Endodermal cell (in vitro differentiated cells): ENCODE measurements at regions not wholly inside any gene's neighbourhood (a gene's known extent, or its start where the extent isn't known, plus 50 kb on each side); places are given as distances from the start of the nearest gene placed in this dataset.

Experiments
- DNase-seq: peaks from one replicate; pipeline ENCODE4 v3.0.0-alpha.2; 2017
- H3K27ac ChIP-seq: 2 replicates; pipeline ENCODE4 v1.5.1; 2013; ENCODE audit warnings: mild to moderate bottlenecking, low read depth, low read length, moderate library complexity
- H3K27me3 ChIP-seq: 2 replicates; pipeline ENCODE4 v1.6.1; 2013; ENCODE audit warnings: mild to moderate bottlenecking, low read length, moderate library complexity; ENCODE audit not compliant: insufficient read depth, control insufficient read depth, poor library complexity, severe bottlenecking
- H3K36me3 ChIP-seq: 2 replicates; pipeline ENCODE4 v1.7.0; 2013; ENCODE audit warnings: mild to moderate bottlenecking, low read length, moderate library complexity; ENCODE audit not compliant: control insufficient read depth, insufficient read depth
- H3K4me1 ChIP-seq: one replicate; pipeline ENCODE4 v1.7.0; 2013; ENCODE audit warnings: low read length; ENCODE audit not compliant: control insufficient read depth, insufficient read depth
- H3K4me3 ChIP-seq: 2 replicates; pipeline ENCODE4 v1.5.1; 2013; ENCODE audit warnings: mild to moderate bottlenecking, low read length, moderate library complexity
- H3K9ac ChIP-seq: 2 replicates; pipeline ENCODE4 v1.6.1; 2013; ENCODE audit warnings: mild to moderate bottlenecking, low read length, moderate library complexity; ENCODE audit not compliant: poor library complexity, severe bottlenecking; ENCODE audit errors: extremely low read depth
- H3K9me3 ChIP-seq: 2 replicates; pipeline ENCODE4 v1.6.1; 2013; ENCODE audit warnings: mild to moderate bottlenecking, low read length, moderate library complexity; ENCODE audit not compliant: control insufficient read depth
- H3K27ac Mint-ChIP-seq: 2 replicates; pipeline ENCODE4 v1.8.0; 2020; ENCODE audit warnings: mixed read lengths
- H3K27me3 Mint-ChIP-seq: 2 replicates; pipeline ENCODE4 v1.8.0; 2021; ENCODE audit warnings: mild to moderate bottlenecking, mixed read lengths; ENCODE audit not compliant: insufficient read depth
- H3K36me3 Mint-ChIP-seq: 2 replicates; pipeline ENCODE4 v1.8.0; 2020; ENCODE audit warnings: low read depth, mixed read lengths
- H3K4me1 Mint-ChIP-seq: 2 replicates; pipeline ENCODE4 v1.8.0; 2020; ENCODE audit warnings: mixed read lengths
- H3K4me3 Mint-ChIP-seq: 2 replicates; pipeline ENCODE4 v1.8.0; 2020; ENCODE audit warnings: mild to moderate bottlenecking, moderate library complexity, mixed read lengths
- H3K9me3 Mint-ChIP-seq: 2 replicates; pipeline ENCODE4 v1.8.0; 2020; ENCODE audit warnings: mild to moderate bottlenecking, mixed read lengths
- WGBS, 2 experiments: methylation state at CpG; one replicate each; pipeline versions ENCODE4 v1.1.5 to v1.1.7; 2013; ENCODE audit warnings: missing lambda C conversion rate in 2 of 2, mixed read lengths in 1 of 2; ENCODE audit not compliant: insufficient coverage in 1 of 2, insufficient read length in 1 of 2; 5-methylcytosine and 5-hydroxymethylcytosine counted together
- TF ChIP-seq, protein P1 (sequence below): fragments of 200-600 bp; sonication (generic); conservative IDR thresholded peaks from 2 replicates; pipeline ENCODE4 v1.5.0; 2021; ENCODE audit warnings: antibody characterized with exemption, mild to moderate bottlenecking

DNA sequence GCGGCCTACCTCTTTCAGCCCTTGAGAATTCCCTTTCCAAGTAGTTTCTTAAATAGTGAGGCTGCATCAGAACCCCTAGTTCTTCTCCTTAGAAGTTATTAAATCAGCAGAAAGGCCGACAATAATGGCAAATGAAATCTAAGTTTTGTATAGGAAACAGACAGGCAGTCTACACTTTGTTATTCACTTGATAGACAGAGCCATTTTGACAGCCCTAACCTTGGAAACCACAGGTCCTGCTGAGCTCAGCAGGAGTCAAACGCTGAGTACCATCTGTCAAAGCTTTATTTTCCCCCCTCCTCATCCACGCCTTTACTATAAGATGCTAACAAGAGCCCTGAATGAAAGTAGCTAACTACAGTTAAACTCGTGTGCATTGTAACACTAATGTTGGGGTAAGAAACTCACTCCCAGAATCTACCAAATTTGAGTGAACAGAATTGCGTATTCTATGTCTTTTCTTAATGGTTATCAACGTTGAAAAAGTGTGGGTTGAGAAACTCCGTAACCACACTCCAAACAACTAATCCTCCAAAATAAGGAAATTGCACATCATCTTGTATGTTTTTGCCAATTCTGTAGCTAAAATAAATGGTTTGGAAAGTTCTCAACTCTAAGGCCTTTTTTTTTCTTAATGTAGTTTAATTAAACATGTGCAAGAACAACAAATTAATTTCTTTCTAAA lies 90.6 kb upstream of the EFEMP1 start:
- H3K9me3 Mint-ChIP-seq: no peaks in the 10 kb centered on the region
- peak; percentile 53 for DNase-seq
- H3K27ac ChIP-seq: peak overlapping the region; percentile 34
- H3K27me3 ChIP-seq: peaks cover 8% of the 10 kb centered on the region
- no peaks in the 10 kb centered on the region for H3K27me3 Mint-ChIP-seq
- no peak overlapping the region for H3K27ac Mint-ChIP-seq
- no peak overlapping the region for H3K4me3 ChIP-seq
- TF ChIP-seq, protein P1, sequence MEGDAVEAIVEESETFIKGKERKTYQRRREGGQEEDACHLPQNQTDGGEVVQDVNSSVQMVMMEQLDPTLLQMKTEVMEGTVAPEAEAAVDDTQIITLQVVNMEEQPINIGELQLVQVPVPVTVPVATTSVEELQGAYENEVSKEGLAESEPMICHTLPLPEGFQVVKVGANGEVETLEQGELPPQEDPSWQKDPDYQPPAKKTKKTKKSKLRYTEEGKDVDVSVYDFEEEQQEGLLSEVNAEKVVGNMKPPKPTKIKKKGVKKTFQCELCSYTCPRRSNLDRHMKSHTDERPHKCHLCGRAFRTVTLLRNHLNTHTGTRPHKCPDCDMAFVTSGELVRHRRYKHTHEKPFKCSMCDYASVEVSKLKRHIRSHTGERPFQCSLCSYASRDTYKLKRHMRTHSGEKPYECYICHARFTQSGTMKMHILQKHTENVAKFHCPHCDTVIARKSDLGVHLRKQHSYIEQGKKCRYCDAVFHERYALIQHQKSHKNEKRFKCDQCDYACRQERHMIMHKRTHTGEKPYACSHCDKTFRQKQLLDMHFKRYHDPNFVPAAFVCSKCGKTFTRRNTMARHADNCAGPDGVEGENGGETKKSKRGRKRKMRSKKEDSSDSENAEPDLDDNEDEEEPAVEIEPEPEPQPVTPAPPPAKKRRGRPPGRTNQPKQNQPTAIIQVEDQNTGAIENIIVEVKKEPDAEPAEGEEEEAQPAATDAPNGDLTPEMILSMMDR: no peak
- H3K4me1 Mint-ChIP-seq: peaks cover 15% of the 10 kb centered on the region
- no peak overlapping the region for H3K9ac ChIP-seq
- no peak overlapping the region for H3K4me3 Mint-ChIP-seq
- no peaks in the 10 kb centered on the region for H3K36me3 Mint-ChIP-seq
- 52 to 54% methylated on average over 2 to 8 of the region's 8 CpGs for WGBS, 2 experiments
- no peaks in the 10 kb centered on the region for H3K36me3 ChIP-seq
- no peaks in the 10 kb centered on the region for H3K9me3 ChIP-seq
- no peaks in the 10 kb centered on the region for H3K4me1 ChIP-seq

DNA sequence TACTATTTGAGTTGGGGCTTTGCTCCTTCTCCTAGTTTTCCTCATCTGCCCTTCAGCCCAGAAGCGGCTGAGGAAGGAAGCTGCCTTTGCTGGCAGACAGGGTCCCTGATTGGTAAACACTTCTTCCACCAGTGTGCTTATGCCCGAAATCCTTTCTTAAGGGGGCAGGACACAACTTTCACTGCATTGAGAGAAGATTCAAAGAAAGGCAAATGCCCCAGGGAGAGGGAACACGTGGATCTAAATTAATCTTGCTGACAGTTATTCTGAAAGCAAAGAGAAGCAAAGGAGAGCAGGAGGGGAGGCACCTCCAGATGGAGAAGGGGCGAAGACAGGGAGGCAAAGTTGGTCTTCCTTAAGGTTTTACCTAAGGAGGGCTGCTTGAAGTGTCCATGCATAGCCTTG lies 92.1 kb upstream of the EFEMP1 start:
- TF ChIP-seq, protein P1: no peak
- Mint-ChIP-seq H3K27ac (no peak overlapping the region), H3K36me3 (no peaks in the 10 kb centered on the region), H3K4me3 (no peak overlapping the region), H3K27me3 (peaks cover 1% of the 10 kb centered on the region), H3K9me3 (no peaks in the 10 kb centered on the region), H3K4me1 (peaks cover 15% of the 10 kb centered on the region)
- Histone ChIP-seq H3K27ac (no peak overlapping the region), H3K9me3 (no peaks in the 10 kb centered on the region), H3K36me3 (no peaks in the 10 kb centered on the region), H3K27me3 (peaks cover 6% of the 10 kb centered on the region), H3K4me3 (no peak overlapping the region), H3K4me1 (no peaks in the 10 kb centered on the region), H3K9ac (no peak overlapping the region)
- 43 to 54% methylated on average over 4 of the region's 4 CpGs for WGBS, 2 experiments
- peak; percentile 53 for DNase-seq

DNA sequence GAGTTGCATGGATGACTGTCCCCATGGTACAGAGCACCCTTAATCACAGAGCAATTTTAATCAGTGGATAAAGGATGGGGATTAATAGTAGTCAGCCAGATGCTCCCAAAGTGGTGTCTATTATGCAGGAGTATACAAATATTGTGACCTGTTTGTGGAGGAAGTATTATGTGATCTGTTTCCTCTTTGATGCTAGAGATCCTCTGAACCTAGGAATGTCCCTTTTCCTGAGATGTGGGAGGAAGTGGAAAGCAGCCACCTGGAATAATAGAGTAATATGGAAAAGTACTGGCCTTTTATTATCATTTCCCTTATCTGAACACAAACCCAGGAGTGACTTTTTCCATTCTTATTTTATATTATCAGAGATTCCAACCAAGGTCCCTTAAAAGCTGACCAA lies 94.2 kb upstream of the EFEMP1 start:
- Mint-ChIP-seq H3K4me3 (no peak overlapping the region), H3K27ac (no peak overlapping the region), H3K36me3 (no peaks in the 10 kb centered on the region), H3K4me1 (peaks cover 13% of the 10 kb centered on the region), H3K27me3 (peaks cover 1% of the 10 kb centered on the region), H3K9me3 (no peaks in the 10 kb centered on the region)
- H3K27me3 ChIP-seq: no peaks in the 10 kb centered on the region
- H3K4me3 ChIP-seq: no peak overlapping the region
- no peaks in the 10 kb centered on the region for H3K4me1 ChIP-seq
- H3K36me3 ChIP-seq: no peaks in the 10 kb centered on the region
- no peak overlapping the region for H3K27ac ChIP-seq
- no peaks in the 10 kb centered on the region for H3K9me3 ChIP-seq
- DNase-seq: no peak
- TF ChIP-seq, protein P1: no peak
- H3K9ac ChIP-seq: no peak overlapping the region
